NCI-H2227 (cell line): ENCODE measurements at regions not wholly inside any gene's neighbourhood (a gene's known extent, or its start where the extent isn't known, plus 50 kb on each side); places are given as distances from the start of the nearest gene placed in this dataset.

Experiments used
- DNase-seq: peaks from one replicate; lab custom pipeline; 2025; ENCODE audit not compliant: unreplicated experiment; lab: John Stamatoyannopoulos, UW

DNA sequence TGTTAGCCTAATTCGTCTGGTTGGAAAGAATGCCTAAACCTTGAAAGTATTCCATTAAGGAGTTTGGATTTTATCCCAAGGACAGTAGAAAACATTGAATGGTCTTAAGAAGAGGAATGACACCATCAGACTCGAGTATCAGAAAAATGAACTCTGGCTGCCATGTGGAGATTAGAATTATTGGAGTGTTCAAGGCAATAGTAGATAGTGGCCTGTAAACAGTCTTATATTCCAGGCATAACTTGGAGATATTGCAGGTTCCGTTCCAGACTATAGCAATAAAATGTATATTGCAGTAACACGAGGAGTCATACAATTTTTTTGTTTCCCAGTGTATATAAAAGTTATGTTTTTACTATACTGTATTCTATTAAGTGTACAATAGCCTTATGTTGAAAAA is 130.9 kb downstream of the GDAP2 start:
- DNase-seq: no peak

DNA sequence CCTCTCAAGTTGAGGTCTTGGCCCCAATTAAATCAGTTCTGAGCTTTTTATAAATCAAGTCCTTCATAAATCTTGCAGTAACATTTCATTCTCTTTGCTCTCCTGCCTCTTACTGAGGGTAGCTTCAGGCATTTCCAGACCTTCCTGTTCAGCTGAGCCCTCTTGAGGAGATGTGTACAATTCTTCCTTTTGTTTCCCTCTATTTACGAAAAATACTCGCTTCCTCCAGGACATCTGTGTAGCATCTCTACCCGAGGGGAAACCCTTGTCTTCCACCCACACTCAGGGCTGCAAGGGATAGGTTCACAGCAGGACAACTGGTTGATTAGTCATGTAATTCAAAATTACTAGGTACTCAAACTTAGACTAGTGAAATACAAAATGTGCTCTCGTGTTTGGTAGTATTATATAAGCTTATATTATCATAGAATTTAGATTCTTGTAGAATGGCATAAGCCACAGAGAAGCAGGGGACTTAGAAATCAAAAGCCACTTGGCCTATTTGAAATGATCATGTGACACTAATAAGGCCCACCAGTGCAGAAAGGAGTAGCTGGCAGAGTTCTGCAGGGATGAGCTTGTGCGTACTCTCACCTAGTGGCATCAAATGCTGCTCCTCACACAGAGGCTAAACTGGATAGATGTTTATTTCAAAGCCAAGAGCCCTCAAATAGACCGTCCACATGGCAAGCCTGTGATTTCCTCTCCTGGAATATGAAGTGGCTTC is 126.7 kb downstream of the GDAP2 start:
- peak; percentile 13 for DNase-seq

DNA sequence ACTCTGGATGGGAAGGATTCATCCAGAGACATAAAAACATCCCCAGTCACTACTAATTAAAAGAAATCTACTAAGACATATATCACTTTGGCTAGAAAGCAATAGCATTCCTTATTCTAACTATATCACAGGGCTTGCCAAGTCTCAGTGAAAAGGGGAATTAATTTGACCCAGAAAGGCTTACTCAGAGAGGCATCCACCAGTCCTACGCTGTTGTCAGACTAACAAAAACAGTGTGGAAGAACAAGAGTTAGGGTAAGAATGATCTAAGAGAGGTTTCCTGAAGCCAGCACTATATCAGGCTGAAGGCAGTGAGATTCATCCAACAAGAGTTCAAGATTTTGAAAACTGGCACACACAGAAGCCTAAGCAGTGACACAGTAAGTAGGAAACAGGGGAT is 126.1 kb downstream of the GDAP2 start:
- no peak for DNase-seq

DNA sequence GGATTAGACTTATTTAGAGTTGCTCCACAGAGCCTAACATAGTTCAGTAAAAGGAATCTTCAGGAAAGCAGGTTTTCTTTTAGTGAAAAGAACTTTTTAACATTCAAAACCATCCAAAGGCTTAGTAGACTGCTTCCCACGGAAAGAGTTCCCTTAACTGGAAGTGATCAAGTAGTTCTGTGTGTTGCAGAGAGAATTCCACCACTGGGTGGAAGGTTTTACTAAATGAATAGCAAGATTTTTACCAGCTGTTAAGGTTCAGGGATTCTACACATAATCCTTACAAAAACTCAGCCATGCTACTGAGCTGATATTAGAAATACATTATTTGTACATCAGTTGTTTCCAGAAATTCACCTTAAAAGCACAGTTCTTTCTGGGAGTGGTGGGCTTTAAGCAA is 119.7 kb downstream of the GDAP2 start:
- no peak for DNase-seq

DNA sequence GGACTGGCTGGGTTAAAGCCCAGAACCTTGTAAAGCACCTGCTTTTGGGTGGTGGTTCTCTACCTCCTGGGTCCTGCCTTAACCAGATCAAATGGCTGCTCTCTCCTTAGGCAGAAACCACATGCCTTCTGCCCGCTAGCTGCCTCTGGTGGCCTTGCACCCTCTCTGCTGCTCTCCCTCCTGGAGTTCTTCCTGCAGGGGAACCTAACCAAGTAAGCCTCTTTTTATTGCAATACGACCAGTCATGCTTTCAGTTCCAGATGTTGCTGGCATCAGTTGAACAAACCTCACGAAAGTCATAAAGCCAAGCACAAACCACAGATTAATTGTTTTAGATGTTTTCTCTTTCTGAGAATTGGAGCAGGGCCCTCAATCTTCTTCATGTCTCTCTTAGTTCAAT is 118.9 kb downstream of the GDAP2 start:
- no peak for DNase-seq

GRCh38 chr1:117812869-117813511 is 116.4 kb downstream of the GDAP2 start:
- no peak for DNase-seq
